ENCODE measurements at regions not wholly inside any gene's neighbourhood (a gene's known extent, or its start where the extent isn't known, plus 50 kb on each side); places are given as distances from the start of the nearest gene placed in this dataset.
"Not testable (repeated sequence)": the region's sequence is repeated elsewhere in the genome, so short reads cannot be mapped to it uniquely, and the experiment has no call there.

GRCh38 chr9:97220894-97221477 is 86.5 kb upstream of the CCDC180 start:
- H3K27ac ChIP-seq (ENCODE audit: low read depth in 2 of 2, low read length in 2 of 2), result no peak overlapping the region
- H3K9ac ChIP-seq (ENCODE audit: low read depth in 1 of 2, low read length in 2 of 2), result no peak overlapping the region
- no peaks in the 10 kb centered on the region for H3K36me3 ChIP-seq (ENCODE audit: control insufficient read depth in 2 of 2, insufficient read depth in 2 of 2, low read length in 2 of 2)
- H3K27me3 ChIP-seq (ENCODE audit: control insufficient read depth in 2 of 2, insufficient read depth in 2 of 2, low read length in 2 of 2), result peaks cover 11 to 20% of the 10 kb centered on the region in 2 donors
- no peaks in the 10 kb centered on the region for H3K9me3 ChIP-seq (ENCODE audit: control insufficient read depth in 2 of 2, low read length in 2 of 2)
- no peaks in the 10 kb centered on the region for H3K4me1 ChIP-seq (ENCODE audit: control insufficient read depth in 2 of 2, insufficient read depth in 2 of 2, low read length in 2 of 2)
- H3K4me3 ChIP-seq (ENCODE audit: low read length in 2 of 2), result peak overlapping the region in 1 of 2 donors; percentile 52

GRCh38 chr9:97220396-97220795 is 87.1 kb upstream of the CCDC180 start:
- peaks cover 11 to 20% of the 10 kb centered on the region in 2 donors for H3K27me3 ChIP-seq (ENCODE audit: control insufficient read depth in 2 of 2, insufficient read depth in 2 of 2, low read length in 2 of 2)
- H3K9ac ChIP-seq (ENCODE audit: low read depth in 1 of 2, low read length in 2 of 2); H3K27ac ChIP-seq (ENCODE audit: low read depth in 2 of 2, low read length in 2 of 2); H3K36me3 ChIP-seq (ENCODE audit: control insufficient read depth in 2 of 2, insufficient read depth in 2 of 2, low read length in 2 of 2); H3K9me3 ChIP-seq (ENCODE audit: control insufficient read depth in 2 of 2, low read length in 2 of 2); H3K4me3 ChIP-seq (ENCODE audit: low read length in 2 of 2); H3K4me1 ChIP-seq (ENCODE audit: control insufficient read depth in 2 of 2, insufficient read depth in 2 of 2, low read length in 2 of 2): not testable (repeated sequence)

GRCh38 chr9:97219443-97220140 is 87.9 kb upstream of the CCDC180 start:
- H3K36me3 ChIP-seq (ENCODE audit: control insufficient read depth in 2 of 2, insufficient read depth in 2 of 2, low read length in 2 of 2); H3K27ac ChIP-seq (ENCODE audit: low read depth in 2 of 2, low read length in 2 of 2); H3K9ac ChIP-seq (ENCODE audit: low read depth in 1 of 2, low read length in 2 of 2); H3K4me1 ChIP-seq (ENCODE audit: control insufficient read depth in 2 of 2, insufficient read depth in 2 of 2, low read length in 2 of 2); H3K9me3 ChIP-seq (ENCODE audit: control insufficient read depth in 2 of 2, low read length in 2 of 2); H3K4me3 ChIP-seq (ENCODE audit: low read length in 2 of 2): not testable (repeated sequence)
- peaks cover 11 to 20% of the 10 kb centered on the region in 2 donors for H3K27me3 ChIP-seq (ENCODE audit: control insufficient read depth in 2 of 2, insufficient read depth in 2 of 2, low read length in 2 of 2)

GRCh38 chr9:97215127-97215526 is 92.3 kb upstream of the CCDC180 start:
- H3K4me1 ChIP-seq (ENCODE audit: control insufficient read depth in 2 of 2, insufficient read depth in 2 of 2, low read length in 2 of 2); H3K27ac ChIP-seq (ENCODE audit: low read depth in 2 of 2, low read length in 2 of 2); H3K9me3 ChIP-seq (ENCODE audit: control insufficient read depth in 2 of 2, low read length in 2 of 2); H3K9ac ChIP-seq (ENCODE audit: low read depth in 1 of 2, low read length in 2 of 2); H3K36me3 ChIP-seq (ENCODE audit: control insufficient read depth in 2 of 2, insufficient read depth in 2 of 2, low read length in 2 of 2); H3K27me3 ChIP-seq (ENCODE audit: control insufficient read depth in 2 of 2, insufficient read depth in 2 of 2, low read length in 2 of 2); H3K4me3 ChIP-seq (ENCODE audit: low read length in 2 of 2): not testable (repeated sequence)

GRCh38 chr9:97214556-97214955 is 92.9 kb upstream of the CCDC180 start:
- not testable (repeated sequence) for H3K9ac ChIP-seq (ENCODE audit: low read depth in 1 of 2, low read length in 2 of 2); H3K27ac ChIP-seq (ENCODE audit: low read depth in 2 of 2, low read length in 2 of 2); H3K27me3 ChIP-seq (ENCODE audit: control insufficient read depth in 2 of 2, insufficient read depth in 2 of 2, low read length in 2 of 2); H3K4me3 ChIP-seq (ENCODE audit: low read length in 2 of 2); H3K9me3 ChIP-seq (ENCODE audit: control insufficient read depth in 2 of 2, low read length in 2 of 2); H3K4me1 ChIP-seq (ENCODE audit: control insufficient read depth in 2 of 2, insufficient read depth in 2 of 2, low read length in 2 of 2); H3K36me3 ChIP-seq (ENCODE audit: control insufficient read depth in 2 of 2, insufficient read depth in 2 of 2, low read length in 2 of 2)

- not testable (repeated sequence) for H3K9ac ChIP-seq (ENCODE audit: low read depth in 1 of 2, low read length in 2 of 2); H3K4me3 ChIP-seq (ENCODE audit: low read length in 2 of 2); H3K27me3 ChIP-seq (ENCODE audit: control insufficient read depth in 2 of 2, insufficient read depth in 2 of 2, low read length in 2 of 2); H3K27ac ChIP-seq (ENCODE audit: low read depth in 2 of 2, low read length in 2 of 2); H3K9me3 ChIP-seq (ENCODE audit: control insufficient read depth in 2 of 2, low read length in 2 of 2); H3K4me1 ChIP-seq (ENCODE audit: control insufficient read depth in 2 of 2, insufficient read depth in 2 of 2, low read length in 2 of 2); H3K36me3 ChIP-seq (ENCODE audit: control insufficient read depth in 2 of 2, insufficient read depth in 2 of 2, low read length in 2 of 2)
These were observed 107.8 kb upstream of the CCDC180 start for GRCh38 chr9:97199683-97200082.

GRCh38 chr9:97193767-97194166 is 113.7 kb upstream of the CCDC180 start:
- not testable (repeated sequence) for H3K27me3 ChIP-seq (ENCODE audit: control insufficient read depth in 2 of 2, insufficient read depth in 2 of 2, low read length in 2 of 2); H3K4me1 ChIP-seq (ENCODE audit: control insufficient read depth in 2 of 2, insufficient read depth in 2 of 2, low read length in 2 of 2); H3K4me3 ChIP-seq (ENCODE audit: low read length in 2 of 2)

GRCh38 chr9:97188545-97188944 is 118.9 kb upstream of the CCDC180 start:
- no peaks in the 10 kb centered on the region for H3K9me3 ChIP-seq (ENCODE audit: control insufficient read depth in 2 of 2, low read length in 2 of 2)
- no peaks in the 10 kb centered on the region for H3K4me1 ChIP-seq (ENCODE audit: control insufficient read depth in 2 of 2, insufficient read depth in 2 of 2, low read length in 2 of 2)
- H3K4me3 ChIP-seq (ENCODE audit: low read length in 2 of 2), result no peak overlapping the region
- no peaks in the 10 kb centered on the region for H3K27me3 ChIP-seq (ENCODE audit: control insufficient read depth in 2 of 2, insufficient read depth in 2 of 2, low read length in 2 of 2)
- H3K36me3 ChIP-seq (ENCODE audit: control insufficient read depth in 2 of 2, insufficient read depth in 2 of 2, low read length in 2 of 2), result no peaks in the 10 kb centered on the region
- no peak overlapping the region for H3K9ac ChIP-seq (ENCODE audit: low read depth in 1 of 2, low read length in 2 of 2)
- H3K27ac ChIP-seq (ENCODE audit: low read depth in 2 of 2, low read length in 2 of 2), result no peak overlapping the region

More at GRCh38 chr9:97193767-97194166, 113.7 kb upstream of the CCDC180 start:
- H3K9ac ChIP-seq (ENCODE audit: low read depth in 1 of 2, low read length in 2 of 2); H3K27ac ChIP-seq (ENCODE audit: low read depth in 2 of 2, low read length in 2 of 2); H3K9me3 ChIP-seq (ENCODE audit: control insufficient read depth in 2 of 2, low read length in 2 of 2); H3K36me3 ChIP-seq (ENCODE audit: control insufficient read depth in 2 of 2, insufficient read depth in 2 of 2, low read length in 2 of 2): not testable (repeated sequence)

GRCh38 chr9:97187706-97188105 is 119.8 kb upstream of the CCDC180 start:
- not testable (repeated sequence) for H3K9me3 ChIP-seq (ENCODE audit: control insufficient read depth in 2 of 2, low read length in 2 of 2); H3K9ac ChIP-seq (ENCODE audit: low read depth in 1 of 2, low read length in 2 of 2); H3K27me3 ChIP-seq (ENCODE audit: control insufficient read depth in 2 of 2, insufficient read depth in 2 of 2, low read length in 2 of 2); H3K36me3 ChIP-seq (ENCODE audit: control insufficient read depth in 2 of 2, insufficient read depth in 2 of 2, low read length in 2 of 2); H3K4me1 ChIP-seq (ENCODE audit: control insufficient read depth in 2 of 2, insufficient read depth in 2 of 2, low read length in 2 of 2); H3K27ac ChIP-seq (ENCODE audit: low read depth in 2 of 2, low read length in 2 of 2); H3K4me3 ChIP-seq (ENCODE audit: low read length in 2 of 2)

GRCh38 chr9:97186493-97186892 is 121.0 kb upstream of the CCDC180 start:
- H3K9ac ChIP-seq (ENCODE audit: low read depth in 1 of 2, low read length in 2 of 2), result no peak overlapping the region
- no peak overlapping the region for H3K27ac ChIP-seq (ENCODE audit: low read depth in 2 of 2, low read length in 2 of 2)
- no peaks in the 10 kb centered on the region for H3K9me3 ChIP-seq (ENCODE audit: control insufficient read depth in 2 of 2, low read length in 2 of 2)
- H3K4me3 ChIP-seq (ENCODE audit: low read length in 2 of 2), result no peak overlapping the region
- no peaks in the 10 kb centered on the region for H3K36me3 ChIP-seq (ENCODE audit: control insufficient read depth in 2 of 2, insufficient read depth in 2 of 2, low read length in 2 of 2)
- H3K27me3 ChIP-seq (ENCODE audit: control insufficient read depth in 2 of 2, insufficient read depth in 2 of 2, low read length in 2 of 2), result no peaks in the 10 kb centered on the region
- H3K4me1 ChIP-seq (ENCODE audit: control insufficient read depth in 2 of 2, insufficient read depth in 2 of 2, low read length in 2 of 2), result no peaks in the 10 kb centered on the region
